HG02884 (cell line): ENCODE measurements at regions not wholly inside any gene's neighbourhood (a gene's known extent, or its start where the extent isn't known, plus 50 kb on each side); places are given as distances from the start of the nearest gene placed in this dataset.
"Not testable (repeated sequence)": the region's sequence is repeated elsewhere in the genome, so short reads cannot be mapped to it uniquely, and the experiment has no call there.

Source experiments
- ATAC-seq: cut with Tn5 transposase; IDR thresholded peaks from one replicate; pipeline ENCODE4 v1.9.1; 2021; ENCODE audit warnings: mild to moderate bottlenecking, moderate library complexity; ENCODE audit not compliant: unreplicated experiment

DNA sequence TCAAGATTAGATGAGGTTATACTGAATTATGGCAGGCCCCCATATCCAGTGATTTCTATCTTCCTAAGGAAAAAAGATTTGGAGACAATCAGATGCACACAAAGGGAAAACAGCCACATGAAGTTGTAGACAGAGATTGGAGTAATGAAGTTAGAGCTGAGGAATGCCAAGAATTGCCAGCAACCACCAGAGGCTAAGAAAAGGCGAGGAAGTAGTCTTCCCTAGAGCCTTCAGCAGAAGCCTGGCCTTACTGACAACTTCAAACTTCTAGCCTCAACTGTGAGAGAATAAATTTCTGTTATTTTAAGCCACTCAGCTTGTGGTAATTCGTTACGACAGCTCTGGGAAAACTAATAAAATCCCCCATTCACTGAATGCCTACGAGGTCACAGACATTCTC is 473.9 kb downstream of the COL12A1 start:
- ATAC-seq, result no peak

DNA sequence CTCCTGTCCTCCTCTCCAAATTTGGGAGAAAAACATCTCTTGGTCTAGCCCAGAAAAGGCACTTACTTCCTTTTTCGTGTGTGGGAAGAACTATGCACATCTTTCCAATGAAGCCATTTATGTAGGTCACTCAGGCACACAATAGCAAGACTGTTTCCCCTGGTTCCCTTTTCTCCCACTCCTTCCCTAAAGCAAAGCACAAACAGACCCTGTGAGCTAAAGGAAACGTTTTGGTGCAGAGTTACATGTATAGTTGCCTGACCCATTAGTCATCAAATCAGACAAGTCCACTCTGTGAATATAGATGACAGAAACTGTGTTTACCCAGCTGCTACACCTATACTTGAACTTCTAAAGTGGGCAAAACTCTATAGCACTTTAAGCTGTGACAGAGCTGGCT is 474.6 kb downstream of the COL12A1 start:
- no peak for ATAC-seq

DNA sequence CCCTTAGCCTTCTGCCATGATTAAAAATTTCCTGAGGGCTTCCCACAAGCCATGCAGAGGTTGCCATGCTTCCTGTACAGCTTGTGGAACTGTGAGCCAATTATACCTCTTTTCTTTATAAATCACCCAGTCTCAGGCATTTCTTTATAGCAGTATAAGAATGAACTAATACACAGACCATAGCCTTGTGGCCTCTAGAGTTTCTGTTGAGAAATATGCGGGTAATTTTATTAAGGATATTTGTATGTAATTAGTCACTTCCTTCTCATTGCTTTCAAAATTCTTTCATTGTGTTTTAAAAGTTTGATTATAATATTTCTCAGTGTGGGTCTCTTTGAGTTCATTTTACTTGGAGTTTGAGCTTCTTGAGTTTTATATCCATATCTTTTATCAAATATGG is 484.9 kb downstream of the COL12A1 start:
- no peak for ATAC-seq

DNA sequence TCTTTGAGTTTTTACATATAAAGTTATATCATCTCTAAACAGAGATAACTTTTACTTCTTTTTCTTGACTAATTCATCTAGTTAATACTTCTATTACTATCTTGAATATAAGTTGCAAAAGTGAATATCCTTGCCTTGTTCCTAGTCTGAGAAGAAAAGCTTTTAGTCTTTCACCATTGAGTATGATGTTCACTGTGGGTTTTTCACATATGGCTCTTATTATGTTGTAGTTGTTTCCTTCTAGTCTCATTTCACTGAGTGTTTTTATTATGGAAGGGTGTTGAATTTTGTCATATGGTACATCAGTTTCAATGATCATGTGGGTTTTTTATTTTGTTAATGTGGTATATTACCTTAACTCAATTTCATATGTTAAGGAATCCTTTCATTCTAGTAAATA is 488.3 kb downstream of the COL12A1 start:
- no peak for ATAC-seq

DNA sequence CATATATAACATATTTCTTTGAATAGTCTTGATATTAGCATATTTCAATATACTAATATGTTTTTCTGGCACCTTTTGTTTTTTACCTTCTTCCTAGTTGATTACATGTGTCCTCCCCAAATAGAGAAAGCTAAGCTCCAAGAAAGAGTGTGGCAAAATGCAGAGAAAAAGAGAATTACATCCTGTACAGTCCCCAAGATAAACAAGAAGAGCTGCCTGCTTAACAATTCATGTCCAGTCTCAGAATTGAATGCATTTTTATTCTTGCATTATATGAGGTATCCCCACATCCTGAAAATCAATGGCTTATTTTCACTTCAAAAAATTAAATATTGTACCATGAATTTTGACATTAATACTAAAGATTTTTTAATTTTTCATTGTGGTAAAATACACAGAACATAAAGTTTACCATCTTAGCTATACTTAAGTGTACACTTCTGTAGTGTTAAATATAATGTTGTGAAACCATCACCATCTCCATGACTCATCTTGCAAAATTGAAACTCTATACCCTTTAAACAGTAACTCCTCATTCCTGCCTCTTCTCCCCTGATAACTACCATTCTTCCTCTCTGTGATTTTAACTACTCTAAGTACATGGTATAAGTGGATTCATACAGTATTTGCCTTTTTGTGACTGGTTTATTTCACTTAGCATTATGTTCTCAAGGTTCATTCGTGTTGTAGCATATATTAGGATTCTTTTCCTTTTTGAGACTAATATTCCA is 490.3 kb downstream of the COL12A1 start:
- ATAC-seq, result no peak

DNA sequence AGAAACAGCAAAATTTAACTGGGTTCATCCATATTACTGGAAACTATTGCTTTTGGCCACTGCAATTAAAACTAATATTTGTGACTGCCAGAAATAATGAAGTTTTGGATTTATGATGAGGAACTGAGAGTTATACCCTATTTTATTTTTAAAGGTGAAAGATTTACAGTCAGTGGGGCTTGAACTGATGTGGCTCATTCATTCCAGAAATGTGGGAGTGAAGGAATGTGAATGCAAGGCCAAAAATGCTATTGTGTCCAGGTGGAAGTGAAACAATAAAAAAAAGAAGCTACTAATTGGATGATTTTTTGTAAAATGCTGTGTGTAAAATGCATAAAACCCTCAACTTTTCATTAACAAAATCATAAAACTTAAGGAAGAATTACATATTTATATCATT is 491.9 kb downstream of the COL12A1 start:
- no peak for ATAC-seq

DNA sequence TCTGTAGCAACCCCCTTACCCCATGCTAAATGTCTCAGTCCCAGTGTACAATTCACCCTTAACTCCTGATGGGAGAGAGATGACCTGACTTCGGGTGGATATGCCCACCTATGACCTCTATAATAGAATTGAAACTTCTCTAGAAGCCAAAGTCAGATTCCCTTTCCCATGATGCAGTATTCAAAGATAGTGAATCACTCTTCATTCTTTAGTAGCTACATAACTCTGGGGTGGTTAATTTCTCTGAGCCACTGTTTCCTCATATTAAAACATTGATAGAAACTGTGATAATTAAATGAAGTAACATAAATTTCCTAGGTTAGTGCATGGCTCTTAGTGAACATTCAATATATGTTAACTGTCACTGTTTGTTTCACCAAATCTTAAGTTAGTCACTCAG is 500.4 kb downstream of the COL12A1 start:
- ATAC-seq, result no peak

DNA sequence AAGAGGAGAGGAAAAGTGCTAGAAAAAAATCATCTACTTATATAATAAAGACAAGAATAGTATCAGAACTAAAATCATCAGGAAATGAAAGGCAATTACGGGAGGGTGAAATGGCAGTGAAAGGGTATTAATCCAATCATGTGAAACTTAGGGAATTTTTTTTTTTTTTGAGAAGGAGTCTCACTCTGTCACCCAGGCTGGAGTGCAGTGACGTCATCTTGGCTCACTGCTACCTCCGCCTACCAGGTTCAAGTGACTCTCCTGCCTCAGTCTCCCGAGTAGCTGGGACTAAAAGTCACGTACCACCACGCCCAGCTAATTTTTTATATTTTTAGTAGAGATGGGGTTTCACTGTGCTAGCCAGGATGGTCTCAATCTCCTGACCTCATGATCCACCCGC is 501.3 kb downstream of the COL12A1 start:
- ATAC-seq, result not testable (repeated sequence)

DNA sequence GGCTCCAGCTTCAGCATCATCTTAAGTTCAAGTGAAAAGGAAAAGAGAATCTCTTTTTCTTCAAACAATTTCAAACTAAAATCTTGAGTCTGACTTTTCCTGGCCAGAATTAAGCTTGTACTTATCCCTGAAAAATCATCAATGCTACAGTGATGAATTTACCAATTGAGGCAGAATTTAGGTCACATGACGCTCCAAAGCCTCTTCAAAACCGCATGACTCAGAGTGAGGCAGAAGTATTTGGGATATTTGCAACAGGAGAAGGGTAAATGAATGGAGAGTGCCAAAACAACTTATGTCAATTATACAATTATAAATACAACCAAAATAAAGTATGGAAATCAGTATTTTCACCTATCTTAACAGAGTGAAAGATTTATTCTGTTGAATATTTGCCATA is 515.5 kb downstream of the COL12A1 start:
- ATAC-seq, result no peak

DNA sequence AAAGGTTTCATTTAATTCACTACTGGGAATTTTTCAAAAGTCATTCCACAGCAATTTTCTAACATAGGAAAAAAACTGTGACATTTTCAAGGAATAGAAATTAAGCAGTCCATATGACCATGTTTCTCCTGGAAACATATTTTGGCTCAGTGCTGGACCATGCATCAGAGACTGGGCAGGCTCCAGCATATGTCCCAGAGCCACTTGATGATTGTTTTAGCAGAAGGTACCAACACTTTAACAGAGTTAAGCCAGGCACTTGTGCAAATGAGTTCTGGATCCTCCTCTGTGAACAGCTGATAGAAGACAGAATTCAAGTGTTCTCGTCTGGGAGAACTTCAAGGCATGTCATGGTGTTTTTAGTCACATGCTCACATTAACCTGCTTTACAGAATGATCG is 516.3 kb downstream of the COL12A1 start:
- ATAC-seq, result no peak

DNA sequence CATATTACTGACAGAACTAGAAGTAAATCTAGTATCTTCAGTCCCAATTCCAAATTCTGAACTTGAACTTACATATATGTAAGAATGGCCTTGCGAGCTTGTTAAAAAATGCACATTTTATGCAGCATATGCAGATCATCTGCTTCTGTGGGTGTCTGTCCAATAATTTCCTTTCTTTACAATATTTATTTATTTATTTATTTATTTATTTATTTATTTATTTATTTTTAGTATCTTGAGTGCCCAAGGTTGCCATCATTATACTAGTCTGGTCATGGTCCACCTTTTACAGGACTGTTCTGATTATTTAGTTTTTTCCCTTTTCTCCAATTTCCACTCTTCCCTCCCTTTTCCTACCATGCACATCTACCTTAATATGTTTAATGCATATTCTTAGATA is 528.4 kb downstream of the COL12A1 start:
- no peak for ATAC-seq

DNA sequence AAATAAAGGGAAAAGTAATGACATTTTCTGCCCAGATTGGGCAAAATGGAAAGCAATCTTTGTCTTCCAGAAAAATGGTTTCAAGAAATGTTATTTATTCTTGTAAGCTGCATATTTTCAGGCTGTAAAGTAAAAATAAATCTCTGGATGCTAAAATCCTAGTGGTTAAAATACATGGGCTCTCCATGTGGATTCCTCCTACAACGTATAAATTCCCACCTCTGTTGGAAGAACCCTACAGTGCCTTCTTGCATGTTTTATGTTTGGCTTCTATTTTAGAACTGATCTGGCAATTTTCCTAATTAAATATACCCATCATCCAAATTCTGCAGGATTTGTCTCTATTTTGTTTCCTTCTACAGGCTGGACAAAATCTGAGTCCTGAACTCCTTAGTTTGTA is 528.9 kb downstream of the COL12A1 start:
- ATAC-seq, result no peak

DNA sequence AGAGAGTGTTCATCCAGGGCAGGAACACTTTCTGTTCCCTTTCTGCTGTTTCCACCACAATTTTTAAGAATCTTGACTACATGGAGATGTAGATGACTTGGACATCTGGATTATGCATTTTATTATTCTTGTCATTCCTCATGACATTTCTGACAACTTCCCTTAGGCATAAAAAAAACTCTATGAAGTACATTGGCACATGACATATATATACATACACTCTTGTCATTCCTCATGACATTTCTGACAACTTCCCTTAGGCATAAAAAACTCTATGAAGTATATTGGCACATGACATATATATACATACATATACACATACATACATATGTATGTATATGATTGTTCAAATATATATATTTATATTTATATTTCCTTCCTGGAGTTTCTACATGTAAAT is 531.5 kb downstream of the COL12A1 start:
- no peak for ATAC-seq

DNA sequence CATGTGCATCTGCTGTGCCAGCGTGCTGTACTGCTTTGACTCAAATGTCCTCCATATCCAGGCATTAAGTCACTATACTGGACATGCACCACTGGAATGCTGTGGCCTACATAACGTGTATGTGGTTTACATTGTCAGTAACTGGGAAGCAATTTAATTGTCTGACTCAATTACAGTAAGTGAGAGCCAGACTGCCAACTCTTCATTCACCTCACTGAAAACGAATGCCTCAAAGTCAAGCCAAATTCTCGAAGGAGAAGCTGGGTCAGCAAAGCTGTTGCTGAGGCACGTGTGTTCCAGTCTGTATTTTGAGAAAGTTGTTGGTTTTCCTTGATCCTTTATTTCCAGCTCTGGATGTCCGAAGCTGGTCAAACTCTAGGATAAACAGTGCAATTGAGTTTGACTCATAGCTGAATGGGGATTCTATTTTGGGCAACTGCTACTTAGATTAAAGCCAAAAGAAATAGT is 534.3 kb downstream of the COL12A1 start:
- no peak for ATAC-seq

DNA sequence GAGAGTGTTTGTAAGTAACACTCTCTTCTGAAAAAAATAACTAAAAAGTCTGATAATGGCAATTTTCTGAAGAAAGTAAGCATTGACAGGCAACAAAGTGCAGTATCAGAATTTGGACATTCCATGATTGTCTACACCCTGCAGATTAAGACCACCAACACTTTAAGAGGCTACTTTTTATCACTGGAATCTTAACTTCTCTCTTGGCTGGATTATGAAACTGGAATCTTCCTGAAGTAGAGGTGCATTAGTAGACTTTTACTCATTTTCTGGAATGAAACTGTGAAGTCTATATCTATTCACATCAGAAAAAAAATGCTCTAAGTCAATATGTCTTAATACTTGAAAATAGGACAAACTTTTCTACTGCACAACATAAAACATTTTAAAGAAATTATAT is 547.5 kb downstream of the COL12A1 start:
- no peak for ATAC-seq

DNA sequence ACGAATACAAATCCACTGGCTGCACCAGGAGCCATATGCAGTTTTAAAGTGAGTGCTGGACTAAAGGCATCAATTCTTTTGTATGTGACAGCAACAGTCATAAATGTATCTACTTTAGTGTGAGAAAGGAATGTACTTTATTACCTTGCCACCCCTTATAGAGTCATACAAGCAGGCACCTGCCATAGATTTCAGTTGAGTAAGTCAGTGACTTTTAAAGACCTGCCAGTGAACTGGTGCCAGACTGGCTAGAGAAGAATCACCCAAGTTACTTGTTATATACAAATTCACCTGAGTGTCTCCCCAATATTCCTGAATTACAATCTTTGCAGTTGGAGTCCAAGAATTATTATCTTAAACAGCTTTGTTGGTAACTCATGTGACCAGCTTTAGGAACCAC is 547.9 kb downstream of the COL12A1 start:
- ATAC-seq, result no peak

DNA sequence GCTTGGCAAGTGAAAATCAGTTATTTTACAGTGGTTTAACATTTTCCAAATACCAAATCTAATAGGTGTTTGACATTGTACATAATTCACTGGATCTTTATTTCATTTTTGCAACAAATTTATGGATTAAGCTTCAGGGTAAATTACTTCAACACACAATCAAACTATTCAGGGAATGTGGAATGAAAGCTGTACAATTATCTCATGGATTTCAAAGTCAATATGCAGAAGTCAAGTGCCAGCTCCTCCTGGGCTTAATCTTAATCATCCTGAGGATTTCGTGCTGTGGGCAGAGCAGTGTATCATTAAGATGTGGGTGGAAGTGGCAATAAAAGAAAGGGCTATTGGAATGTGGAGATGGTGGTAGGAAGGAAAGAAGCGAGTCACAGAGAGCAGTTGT is 548.8 kb downstream of the COL12A1 start:
- ATAC-seq, result no peak

DNA sequence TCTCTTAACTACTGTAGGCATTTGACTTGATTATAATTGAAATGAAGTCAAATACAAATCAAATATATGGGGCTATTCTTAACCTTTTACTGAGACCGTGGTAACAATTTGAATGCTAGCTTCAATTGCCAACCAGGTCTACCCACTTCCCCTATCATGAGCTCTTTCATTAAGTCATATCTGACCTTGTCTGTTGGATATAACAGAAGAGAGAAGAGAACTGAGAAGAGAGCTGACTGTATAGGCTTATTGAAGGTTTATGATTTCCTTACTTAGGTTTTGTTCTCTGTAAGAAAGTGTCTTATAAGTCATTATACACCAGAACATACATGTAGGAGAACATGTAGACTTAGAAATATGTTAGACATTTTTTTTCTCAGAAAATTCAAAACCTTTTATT is 549.4 kb downstream of the COL12A1 start:
- no peak for ATAC-seq

DNA sequence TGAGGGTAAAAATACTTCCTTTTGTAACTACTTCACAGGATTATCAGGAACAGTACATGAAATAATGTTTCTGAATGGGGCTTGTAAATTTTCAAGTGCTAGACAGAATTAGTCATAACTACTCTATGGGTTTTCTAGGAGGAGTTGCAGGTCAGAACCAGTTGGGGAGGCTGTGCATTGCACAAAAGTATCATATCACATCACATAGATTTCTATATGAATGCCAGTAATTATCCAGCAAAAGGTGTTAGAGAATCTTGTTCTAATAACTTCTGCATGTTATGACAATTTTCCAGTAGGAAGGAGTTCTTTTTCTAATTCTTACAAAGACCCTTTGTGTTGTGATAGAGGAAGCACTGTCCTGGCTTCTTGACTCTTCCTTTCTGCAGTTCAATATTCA is 551.6 kb downstream of the COL12A1 start:
- no peak for ATAC-seq

DNA sequence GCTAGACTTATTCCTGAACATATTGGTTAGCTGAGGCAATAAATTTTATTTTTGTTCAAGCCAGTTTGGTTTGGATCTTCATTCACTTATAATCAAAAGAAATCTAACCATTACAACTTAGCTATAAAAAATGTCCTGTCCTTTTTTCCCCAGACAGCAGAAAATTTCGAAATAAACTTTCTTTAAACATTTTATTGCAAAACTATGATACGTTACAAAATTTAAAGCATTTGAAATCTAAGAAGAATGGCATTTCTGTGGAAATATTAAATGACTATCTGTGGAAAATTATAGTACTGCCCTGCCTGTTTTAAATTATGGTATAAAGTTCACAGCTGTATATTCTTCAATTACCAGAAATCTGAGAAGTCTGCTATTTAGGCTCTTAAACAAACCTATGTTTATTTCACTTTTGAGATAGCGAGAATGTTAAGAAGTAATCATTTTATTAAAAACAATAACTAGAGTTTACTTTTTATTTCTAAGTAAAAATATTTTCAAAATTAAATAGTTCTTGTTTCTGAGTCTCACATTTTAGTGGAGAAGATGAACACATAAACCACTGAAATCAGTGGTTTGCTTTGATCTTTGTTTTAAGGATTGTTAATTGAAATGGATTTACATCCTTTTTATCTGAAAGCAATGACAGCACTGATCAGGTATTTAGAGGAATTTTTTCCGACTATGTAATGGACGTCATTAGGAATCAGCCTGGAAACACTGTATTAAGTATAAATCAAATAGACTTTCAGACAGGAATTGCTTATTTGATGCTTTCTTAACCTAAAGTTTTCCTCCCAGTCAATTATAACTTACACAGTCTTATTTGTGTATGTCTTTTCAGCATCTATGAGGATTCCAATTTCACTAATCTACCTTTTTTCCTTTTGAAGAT is 553.7 kb downstream of the COL12A1 start:
- ATAC-seq, result no peak

DNA sequence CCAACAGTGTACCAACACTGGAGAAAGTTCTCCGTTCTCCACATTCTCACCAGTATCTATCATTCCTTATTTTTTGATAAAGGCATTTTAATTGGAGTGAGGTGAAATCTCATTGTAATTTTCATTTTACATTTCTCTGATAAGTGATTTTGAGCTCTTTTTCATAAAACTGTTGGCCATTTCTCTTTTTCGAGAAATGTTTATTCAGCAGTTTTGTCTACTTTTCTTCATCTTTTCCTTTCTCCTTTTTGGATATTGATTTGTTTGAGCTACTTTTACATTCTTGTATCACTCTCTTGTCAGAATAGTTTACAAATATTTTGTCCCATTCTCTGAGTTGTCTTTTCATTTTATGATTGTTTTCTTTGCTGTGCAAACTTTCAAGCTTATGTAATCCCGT is 555.2 kb downstream of the COL12A1 start:
- no peak for ATAC-seq

DNA sequence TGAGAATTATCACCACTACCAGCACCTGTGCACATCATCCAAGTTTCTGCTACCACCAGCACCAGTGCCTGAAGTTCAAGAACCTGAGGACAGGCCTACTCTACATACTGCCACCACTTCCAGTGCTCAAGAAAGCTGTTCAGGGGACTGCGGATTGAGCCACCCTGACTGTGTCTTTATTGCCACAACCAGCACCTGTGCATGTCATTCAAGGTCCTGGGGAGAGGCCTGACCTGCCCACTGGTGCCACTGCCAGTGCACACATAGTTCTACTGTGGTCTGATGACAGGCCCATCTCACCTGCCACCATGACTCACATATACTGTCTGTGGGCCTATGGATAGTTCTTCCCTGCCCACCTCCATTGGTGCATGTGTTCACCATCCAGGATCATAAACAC is 559.4 kb downstream of the COL12A1 start:
- no peak for ATAC-seq
